GM19324 (cell line): ENCODE measurements at regions not wholly inside any gene's neighbourhood (a gene's known extent, or its start where the extent isn't known, plus 50 kb on each side); places are given as distances from the start of the nearest gene placed in this dataset.
"Not testable (repeated sequence)": the region's sequence is repeated elsewhere in the genome, so short reads cannot be mapped to it uniquely, and the experiment has no call there.

ENCODE experiments used
- ATAC-seq: cut with Tn5 transposase; IDR thresholded peaks from one replicate; pipeline ENCODE4 v1.9.1; 2021; ENCODE audit warnings: mild to moderate bottlenecking, moderate library complexity; ENCODE audit not compliant: unreplicated experiment, low FRiP score

GRCh38 chr5:58312299-58312698 is 147.6 kb downstream of the PLK2 start:
- no peak for ATAC-seq

- no peak for ATAC-seq
Observed at GRCh38 chr5:58311526-58311925, 148.4 kb downstream of the PLK2 start.

GRCh38 chr5:58308384-58308783 is 151.5 kb downstream of the PLK2 start:
- not testable (repeated sequence) for ATAC-seq

- no peak for ATAC-seq
Observed at GRCh38 chr5:58300346-58300895, 159.5 kb downstream of the PLK2 start.

GRCh38 chr5:58299256-58299655 is 160.6 kb downstream of the PLK2 start:
- no peak for ATAC-seq

- ATAC-seq, result no peak
Observed at GRCh38 chr5:58294598-58295305, 165.1 kb downstream of the PLK2 start.

GRCh38 chr5:58288275-58288674 is 171.6 kb downstream of the PLK2 start:
- ATAC-seq, result not testable (repeated sequence)

GRCh38 chr5:58286741-58287140 is 173.1 kb downstream of the PLK2 start:
- ATAC-seq, result no peak

- ATAC-seq, result no peak
Observed at GRCh38 chr5:58285900-58286299, 174.0 kb downstream of the PLK2 start.

GRCh38 chr5:58284886-58285285 is 175.0 kb downstream of the PLK2 start:
- ATAC-seq, result no peak

- ATAC-seq, result no peak
Observed at GRCh38 chr5:58281189-58281588, 178.7 kb downstream of the PLK2 start.

- ATAC-seq, result no peak
Observed at GRCh38 chr5:58279259-58279658, 180.6 kb downstream of the PLK2 start.

- no peak for ATAC-seq
Observed at GRCh38 chr5:58276431-58276830, 183.5 kb downstream of the PLK2 start.

GRCh38 chr5:58275516-58275915 is 184.4 kb downstream of the PLK2 start:
- ATAC-seq, result no peak

- no peak for ATAC-seq
Observed at GRCh38 chr5:58274191-58274590, 185.7 kb downstream of the PLK2 start.

GRCh38 chr5:58273711-58274110 is 186.2 kb downstream of the PLK2 start:
- ATAC-seq, result no peak

GRCh38 chr5:58268268-58268667 is 191.6 kb downstream of the PLK2 start:
- ATAC-seq, result no peak

- ATAC-seq, result no peak
Observed at GRCh38 chr5:58266402-58266801, 193.5 kb downstream of the PLK2 start.

GRCh38 chr5:58265246-58265930 is 194.5 kb downstream of the PLK2 start:
- ATAC-seq, result no peak

- ATAC-seq, result no peak
Observed at GRCh38 chr5:58264276-58264675, 195.6 kb downstream of the PLK2 start.

GRCh38 chr5:58263296-58263695 is 196.6 kb downstream of the PLK2 start:
- no peak for ATAC-seq

- ATAC-seq, result no peak
Observed at GRCh38 chr5:58262226-58262625, 197.7 kb downstream of the PLK2 start.
